ENCODE measurements at regions not wholly inside any gene's neighbourhood (a gene's known extent, or its start where the extent isn't known, plus 50 kb on each side); places are given as distances from the start of the nearest gene placed in this dataset.

- no peak for TF ChIP-seq CTCF (IDR thresholded peaks at IDR 0.05)
- TF ChIP-seq POLR2A (IDR thresholded peaks at IDR 0.05): no peak
Measured at GRCh38 chr1:22338071-22338765, 113.4 kb upstream of the ZBTB40 start.
